ENCODE measurements at regions not wholly inside any gene's neighbourhood (a gene's known extent, or its start where the extent isn't known, plus 50 kb on each side); places are given as distances from the start of the nearest gene placed in this dataset.

GRCh38 chr3:186487819-186488218 lies 56.4 kb downstream of the CRYGS start:
- DNase-seq (no peak), ATAC-seq (replicated peaks in 1 of 4) (no peak)
- Histone ChIP-seq H3K4me3 (ENCODE audit: control insufficient read depth in 1 of 2, extremely low read depth in 1 of 2, low read length in 1 of 2) (no peak overlapping the region), H3K36me3 (ENCODE audit: control insufficient read depth in 2 of 2, extremely low read depth in 1 of 2, insufficient read depth in 1 of 2, low read length in 1 of 2) (no peaks in the 10 kb centered on the region), H3K27ac (ENCODE audit: low read length) (no peak overlapping the region), H3K9me3 (no peaks in the 10 kb centered on the region), H3K4me1 (ENCODE audit: control insufficient read depth in 1 of 2, extremely low read depth in 1 of 2, insufficient read depth in 2 of 2, low read length in 2 of 2) (no peaks in the 10 kb centered on the region), H3K27me3 (replicated peaks in 1 of 2; ENCODE audit: control insufficient read depth in 2 of 2, extremely low read depth in 1 of 2, insufficient read depth in 2 of 2, low read length in 1 of 2) (no peaks in the 10 kb centered on the region)
- WGBS (ENCODE audit: insufficient coverage): no CpG with 5 or more reads among the region's 3 CpGs
- H3K27me3 Mint-ChIP-seq: no peaks in the 10 kb centered on the region
- POLR2A ChIA-PET: no interaction called here
- no peaks in the 10 kb centered on the region for H3K9me3 Mint-ChIP-seq
- no peaks in the 10 kb centered on the region for H3K36me3 Mint-ChIP-seq
- H3K4me1 Mint-ChIP-seq: peaks cover 0 to 10% (median 0%) of the 10 kb centered on the region in 3 donors
- CTCF ChIA-PET: no interaction called here
- H3K27ac Mint-ChIP-seq: no peak overlapping the region
- H3K4me3 Mint-ChIP-seq: no peak overlapping the region

GRCh38 chr3:186487037-186487436 lies 57.1 kb downstream of the CRYGS start:
- no peak overlapping the region for H3K4me3 ChIP-seq (ENCODE audit: control insufficient read depth in 1 of 2, extremely low read depth in 1 of 2, low read length in 1 of 2)
- 97% methylated on average over 4 of the region's 4 CpGs for WGBS (ENCODE audit: insufficient coverage)
- Mint-ChIP-seq H3K36me3 (no peaks in the 10 kb centered on the region), H3K27me3 (no peaks in the 10 kb centered on the region), H3K4me1 (peaks cover 0 to 10% (median 0%) of the 10 kb centered on the region in 3 donors), H3K9me3 (no peaks in the 10 kb centered on the region), H3K4me3 (no peak overlapping the region), H3K27ac (no peak overlapping the region)
- H3K4me1 ChIP-seq (ENCODE audit: control insufficient read depth in 1 of 2, extremely low read depth in 1 of 2, insufficient read depth in 2 of 2, low read length in 2 of 2): no peaks in the 10 kb centered on the region
- H3K36me3 ChIP-seq (ENCODE audit: control insufficient read depth in 2 of 2, extremely low read depth in 1 of 2, insufficient read depth in 1 of 2, low read length in 1 of 2): no peaks in the 10 kb centered on the region
- H3K27ac ChIP-seq (ENCODE audit: low read length): no peak overlapping the region
- ATAC-seq (replicated peaks in 1 of 4) (no peak), DNase-seq (no peak)
- ChIA-PET POLR2A (no interaction called here), CTCF (no interaction called here)
- no peaks in the 10 kb centered on the region for H3K9me3 ChIP-seq
- no peaks in the 10 kb centered on the region for H3K27me3 ChIP-seq (replicated peaks in 1 of 2; ENCODE audit: control insufficient read depth in 2 of 2, extremely low read depth in 1 of 2, insufficient read depth in 2 of 2, low read length in 1 of 2)

GRCh38 chr3:186483611-186484340 lies 60.4 kb downstream of the CRYGS start:
- Mint-ChIP-seq H3K9me3 (no peaks in the 10 kb centered on the region), H3K36me3 (no peaks in the 10 kb centered on the region), H3K4me3 (no peak overlapping the region), H3K27me3 (no peaks in the 10 kb centered on the region), H3K4me1 (peaks cover 7 to 18% (median 7%) of the 10 kb centered on the region in 3 donors), H3K27ac (no peak overlapping the region)
- no peak overlapping the region for H3K4me3 ChIP-seq (ENCODE audit: control insufficient read depth in 1 of 2, extremely low read depth in 1 of 2, low read length in 1 of 2)
- H3K36me3 ChIP-seq (ENCODE audit: control insufficient read depth in 2 of 2, extremely low read depth in 1 of 2, insufficient read depth in 1 of 2, low read length in 1 of 2): no peaks in the 10 kb centered on the region
- DNase-seq (no peak), ATAC-seq (replicated peaks in 1 of 4) (no peak)
- H3K4me1 ChIP-seq (ENCODE audit: control insufficient read depth in 1 of 2, extremely low read depth in 1 of 2, insufficient read depth in 2 of 2, low read length in 2 of 2): no peaks in the 10 kb centered on the region
- POLR2A ChIA-PET: no interaction called here
- no peak overlapping the region for H3K27ac ChIP-seq (ENCODE audit: low read length)
- peaks cover 0 to 2% of the 10 kb centered on the region in 2 experiments for H3K27me3 ChIP-seq (replicated peaks in 1 of 2; ENCODE audit: control insufficient read depth in 2 of 2, extremely low read depth in 1 of 2, insufficient read depth in 2 of 2, low read length in 1 of 2)
- 93% methylated on average over 2 of the region's 8 CpGs for WGBS (ENCODE audit: insufficient coverage)
- CTCF ChIA-PET: no interaction called here
- no peaks in the 10 kb centered on the region for H3K9me3 ChIP-seq

- peaks cover 0 to 4% of the 10 kb centered on the region in 2 experiments for H3K27me3 ChIP-seq (replicated peaks in 1 of 2; ENCODE audit: control insufficient read depth in 2 of 2, extremely low read depth in 1 of 2, insufficient read depth in 2 of 2, low read length in 1 of 2)
- ATAC-seq (replicated peaks in 1 of 4) (no peak), DNase-seq (no peak)
- WGBS (ENCODE audit: insufficient coverage): no CpG with 5 or more reads among the region's 4 CpGs
- Mint-ChIP-seq H3K9me3 (no peaks in the 10 kb centered on the region), H3K4me3 (no peak overlapping the region), H3K36me3 (no peaks in the 10 kb centered on the region), H3K4me1 (peaks cover 7 to 12% (median 7%) of the 10 kb centered on the region in 3 donors), H3K27ac (no peak overlapping the region), H3K27me3 (peaks cover 0 to 2% of the 10 kb centered on the region in 2 donors)
- ChIA-PET POLR2A (no interaction called here), CTCF (no interaction called here)
- no peaks in the 10 kb centered on the region for H3K9me3 ChIP-seq
- no peak overlapping the region for H3K27ac ChIP-seq (ENCODE audit: low read length)
- no peak overlapping the region for H3K4me3 ChIP-seq (ENCODE audit: control insufficient read depth in 1 of 2, extremely low read depth in 1 of 2, low read length in 1 of 2)
- H3K36me3 ChIP-seq (ENCODE audit: control insufficient read depth in 2 of 2, extremely low read depth in 1 of 2, insufficient read depth in 1 of 2, low read length in 1 of 2): no peaks in the 10 kb centered on the region
- no peaks in the 10 kb centered on the region for H3K4me1 ChIP-seq (ENCODE audit: control insufficient read depth in 1 of 2, extremely low read depth in 1 of 2, insufficient read depth in 2 of 2, low read length in 2 of 2)
These were observed 62.7 kb downstream of the CRYGS start for GRCh38 chr3:186481526-186481925.

- 68% methylated on average over 2 of the region's 4 CpGs for WGBS (ENCODE audit: insufficient coverage)
- Mint-ChIP-seq H3K27me3 (peaks cover 0 to 2% of the 10 kb centered on the region in 2 donors), H3K4me3 (no peak overlapping the region), H3K9me3 (no peaks in the 10 kb centered on the region), H3K4me1 (peaks cover 7 to 8% (median 7%) of the 10 kb centered on the region in 3 donors), H3K36me3 (no peaks in the 10 kb centered on the region), H3K27ac (no peak overlapping the region)
- DNase-seq (no peak), ATAC-seq (replicated peaks in 1 of 4) (no peak)
- CTCF ChIA-PET: no interaction called here
- no peak overlapping the region for H3K27ac ChIP-seq (ENCODE audit: low read length)
- H3K9me3 ChIP-seq: no peaks in the 10 kb centered on the region
- H3K4me3 ChIP-seq (ENCODE audit: control insufficient read depth in 1 of 2, extremely low read depth in 1 of 2, low read length in 1 of 2): no peak overlapping the region
- no peaks in the 10 kb centered on the region for H3K36me3 ChIP-seq (ENCODE audit: control insufficient read depth in 2 of 2, extremely low read depth in 1 of 2, insufficient read depth in 1 of 2, low read length in 1 of 2)
- POLR2A ChIA-PET: no interaction called here
- H3K4me1 ChIP-seq (ENCODE audit: control insufficient read depth in 1 of 2, extremely low read depth in 1 of 2, insufficient read depth in 2 of 2, low read length in 2 of 2): no peaks in the 10 kb centered on the region
- peaks cover 0 to 9% of the 10 kb centered on the region in 2 experiments for H3K27me3 ChIP-seq (replicated peaks in 1 of 2; ENCODE audit: control insufficient read depth in 2 of 2, extremely low read depth in 1 of 2, insufficient read depth in 2 of 2, low read length in 1 of 2)
These were observed 66.3 kb downstream of the CRYGS start for GRCh38 chr3:186477876-186478275.

GRCh38 chr3:186477033-186477432 lies 67.1 kb downstream of the CRYGS start:
- 86% methylated on average over 8 of the region's 8 CpGs for WGBS (ENCODE audit: insufficient coverage)
- no peaks in the 10 kb centered on the region for H3K9me3 ChIP-seq
- CTCF ChIA-PET: no interaction called here
- H3K4me1 Mint-ChIP-seq: peaks cover 7 to 8% (median 7%) of the 10 kb centered on the region in 3 donors
- no peak overlapping the region for H3K27ac ChIP-seq (ENCODE audit: low read length)
- peaks cover 0 to 2% of the 10 kb centered on the region in 2 donors for H3K27me3 Mint-ChIP-seq
- no peak for DNase-seq
- peaks cover 0 to 9% of the 10 kb centered on the region in 2 experiments for H3K27me3 ChIP-seq (replicated peaks in 1 of 2; ENCODE audit: control insufficient read depth in 2 of 2, extremely low read depth in 1 of 2, insufficient read depth in 2 of 2, low read length in 1 of 2)
- POLR2A ChIA-PET: no interaction called here
- no peaks in the 10 kb centered on the region for H3K9me3 Mint-ChIP-seq
- H3K4me3 ChIP-seq (ENCODE audit: control insufficient read depth in 1 of 2, extremely low read depth in 1 of 2, low read length in 1 of 2): no peak overlapping the region
- no peak for ATAC-seq (replicated peaks in 1 of 4)
- H3K36me3 Mint-ChIP-seq: no peaks in the 10 kb centered on the region
- no peaks in the 10 kb centered on the region for H3K36me3 ChIP-seq (ENCODE audit: control insufficient read depth in 2 of 2, extremely low read depth in 1 of 2, insufficient read depth in 1 of 2, low read length in 1 of 2)
- no peaks in the 10 kb centered on the region for H3K4me1 ChIP-seq (ENCODE audit: control insufficient read depth in 1 of 2, extremely low read depth in 1 of 2, insufficient read depth in 2 of 2, low read length in 2 of 2)
- no peak overlapping the region for H3K27ac Mint-ChIP-seq
- no peak overlapping the region for H3K4me3 Mint-ChIP-seq

- CTCF ChIA-PET: no interaction called here
These were observed 67.6 kb downstream of the CRYGS start for GRCh38 chr3:186476541-186476940.

More at GRCh38 chr3:186476541-186476940, 67.6 kb downstream of the CRYGS start:
- H3K36me3 ChIP-seq (ENCODE audit: control insufficient read depth in 2 of 2, extremely low read depth in 1 of 2, insufficient read depth in 1 of 2, low read length in 1 of 2): no peaks in the 10 kb centered on the region
- Mint-ChIP-seq H3K36me3 (no peaks in the 10 kb centered on the region), H3K27me3 (peaks cover 0 to 2% of the 10 kb centered on the region in 2 donors), H3K4me1 (peaks cover 3 to 4% (median 4%) of the 10 kb centered on the region in 3 donors), H3K9me3 (no peaks in the 10 kb centered on the region), H3K4me3 (no peak overlapping the region), H3K27ac (no peak overlapping the region)
- DNase-seq (no peak), ATAC-seq (replicated peaks in 1 of 4) (no peak)
- no peak overlapping the region for H3K27ac ChIP-seq (ENCODE audit: low read length)
- no peaks in the 10 kb centered on the region for H3K4me1 ChIP-seq (ENCODE audit: control insufficient read depth in 1 of 2, extremely low read depth in 1 of 2, insufficient read depth in 2 of 2, low read length in 2 of 2)
- H3K9me3 ChIP-seq: no peaks in the 10 kb centered on the region
- no peak overlapping the region for H3K4me3 ChIP-seq (ENCODE audit: control insufficient read depth in 1 of 2, extremely low read depth in 1 of 2, low read length in 1 of 2)
- H3K27me3 ChIP-seq (replicated peaks in 1 of 2; ENCODE audit: control insufficient read depth in 2 of 2, extremely low read depth in 1 of 2, insufficient read depth in 2 of 2, low read length in 1 of 2): peaks cover 0 to 9% of the 10 kb centered on the region in 2 experiments
- WGBS (ENCODE audit: insufficient coverage): 100% methylated on average over 2 of the region's 2 CpGs
- POLR2A ChIA-PET: no interaction called here
